ENCODE measurements at regions not wholly inside any gene's neighbourhood (a gene's known extent, or its start where the extent isn't known, plus 50 kb on each side); places are given as distances from the start of the nearest gene placed in this dataset.
A peak's percentile ranks its signal among the peaks of the same experiment; 100 is the strongest.
"Not testable (repeated sequence)": the region's sequence is repeated elsewhere in the genome, so short reads cannot be mapped to it uniquely, and the experiment has no call there.

- H3K4me3 ChIP-seq (ENCODE audit: low read depth, low read length), result not testable (repeated sequence)
Observed at GRCh38 chrX:74025145-74025544, 172.6 kb upstream of the XIST start.

- H3K4me3 ChIP-seq (ENCODE audit: low read depth, low read length), result no peak overlapping the region
- TF ChIP-seq CTCF (IDR thresholded peaks at IDR 0.05; ENCODE audit: borderline replicate concordance, insufficient read depth, low read depth, low read length), result no peak
Observed at GRCh38 chrX:74023203-74023602, 170.7 kb upstream of the XIST start.

- no peak overlapping the region for H3K4me3 ChIP-seq (ENCODE audit: low read depth, low read length)
- TF ChIP-seq CTCF (IDR thresholded peaks at IDR 0.05; ENCODE audit: borderline replicate concordance, insufficient read depth, low read depth, low read length), result no peak
Observed at GRCh38 chrX:74018253-74018652, 165.7 kb upstream of the XIST start.

- peak; percentile 72 for TF ChIP-seq CTCF (IDR thresholded peaks at IDR 0.05; ENCODE audit: borderline replicate concordance, insufficient read depth, low read depth, low read length)
- no peak overlapping the region for H3K4me3 ChIP-seq (ENCODE audit: low read depth, low read length)
Observed at GRCh38 chrX:74015379-74016019, 163.0 kb upstream of the XIST start.

GRCh38 chrX:74009041-74009440 is 156.5 kb upstream of the XIST start:
- H3K4me3 ChIP-seq (ENCODE audit: low read depth, low read length), result no peak overlapping the region
- TF ChIP-seq CTCF (IDR thresholded peaks at IDR 0.05; ENCODE audit: borderline replicate concordance, insufficient read depth, low read depth, low read length), result no peak

GRCh38 chrX:73992019-73992418 is 139.5 kb upstream of the XIST start:
- no peak overlapping the region for H3K4me3 ChIP-seq (ENCODE audit: low read depth, low read length)

GRCh38 chrX:73987166-73987565 is 134.7 kb upstream of the XIST start:
- H3K4me3 ChIP-seq (ENCODE audit: low read depth, low read length), result no peak overlapping the region
- TF ChIP-seq CTCF (IDR thresholded peaks at IDR 0.05; ENCODE audit: borderline replicate concordance, insufficient read depth, low read depth, low read length), result no peak

More at GRCh38 chrX:73992019-73992418, 139.5 kb upstream of the XIST start:
- TF ChIP-seq CTCF (IDR thresholded peaks at IDR 0.05; ENCODE audit: borderline replicate concordance, insufficient read depth, low read depth, low read length), result no peak

All from GM12875 (cell line).